GM18868 (cell line): ENCODE measurements at regions not wholly inside any gene's neighbourhood (a gene's known extent, or its start where the extent isn't known, plus 50 kb on each side); places are given as distances from the start of the nearest gene placed in this dataset.

Experiments
- ATAC-seq: cut with Tn5 transposase; IDR thresholded peaks from one replicate; pipeline ENCODE4 v1.9.1; 2021; ENCODE audit warnings: mild to moderate bottlenecking, moderate library complexity; ENCODE audit not compliant: unreplicated experiment

GRCh38 chr2:129759472-129760010, 219.9 kb upstream of the RAB6C start:
- ATAC-seq: no peak

- no peak for ATAC-seq
Measured at GRCh38 chr2:129760669-129761068, 218.8 kb upstream of the RAB6C start.

- ATAC-seq: no peak
Measured at GRCh38 chr2:129761569-129762021, 217.9 kb upstream of the RAB6C start.

GRCh38 chr2:129762386-129763189, 216.9 kb upstream of the RAB6C start:
- no peak for ATAC-seq

- ATAC-seq: no peak
Measured at GRCh38 chr2:129763190-129763846, 216.1 kb upstream of the RAB6C start.

GRCh38 chr2:129763966-129764365, 215.5 kb upstream of the RAB6C start:
- no peak for ATAC-seq

GRCh38 chr2:129764376-129765325, 214.8 kb upstream of the RAB6C start:
- ATAC-seq: no peak

GRCh38 chr2:129765326-129765677, 214.2 kb upstream of the RAB6C start:
- no peak for ATAC-seq

GRCh38 chr2:129765678-129766351, 213.7 kb upstream of the RAB6C start:
- ATAC-seq: no peak

- ATAC-seq: no peak
Measured at GRCh38 chr2:129766374-129766993, 213.0 kb upstream of the RAB6C start.

GRCh38 chr2:129767346-129768035, 212.0 kb upstream of the RAB6C start:
- ATAC-seq: no peak

GRCh38 chr2:129768036-129768386, 211.5 kb upstream of the RAB6C start:
- no peak for ATAC-seq

- no peak for ATAC-seq
Measured at GRCh38 chr2:129768485-129769184, 210.8 kb upstream of the RAB6C start.

- no peak for ATAC-seq
Measured at GRCh38 chr2:129769185-129769991, 210.1 kb upstream of the RAB6C start.

GRCh38 chr2:129771418-129772189, 207.9 kb upstream of the RAB6C start:
- no peak for ATAC-seq

- ATAC-seq: no peak
Measured at GRCh38 chr2:129772190-129772579, 207.3 kb upstream of the RAB6C start.

- no peak for ATAC-seq
Measured at GRCh38 chr2:129775952-129776653, 203.4 kb upstream of the RAB6C start.
